Suppressor macrophage (primary cell): ENCODE measurements at regions not wholly inside any gene's neighbourhood (a gene's known extent, or its start where the extent isn't known, plus 50 kb on each side); places are given as distances from the start of the nearest gene placed in this dataset.

ENCODE experiments used
- DNase-seq, 4 experiments: peaks; one replicate each; pipeline ENCODE4 v3.0.0-alpha.2; 2020 to 2022

- DNase-seq, result no peak
Measured at GRCh38 chr21:16310176-16310575, 580.4 kb downstream of the USP25 start.

- DNase-seq, result no peak
Measured at GRCh38 chr21:16311229-16311628, 581.4 kb downstream of the USP25 start.

- DNase-seq, result no peak
Measured at GRCh38 chr21:16312321-16312720, 582.5 kb downstream of the USP25 start.

- no peak for DNase-seq
Measured at GRCh38 chr21:16315223-16315622, 585.4 kb downstream of the USP25 start.

GRCh38 chr21:16318651-16319300 is 589.0 kb downstream of the USP25 start:
- no peak for DNase-seq

- no peak for DNase-seq
Measured at GRCh38 chr21:16320110-16320509, 590.3 kb downstream of the USP25 start.

GRCh38 chr21:16322454-16322853 is 592.7 kb downstream of the USP25 start:
- DNase-seq, result no peak

GRCh38 chr21:16323596-16323995 is 593.8 kb downstream of the USP25 start:
- no peak for DNase-seq

- DNase-seq, result no peak
Measured at GRCh38 chr21:16324630-16325029, 594.8 kb downstream of the USP25 start.

GRCh38 chr21:16330082-16330907 is 600.5 kb downstream of the USP25 start:
- DNase-seq, result peak; percentile 51 to 85 (median 71)

- no peak for DNase-seq
Measured at GRCh38 chr21:16330908-16331268, 601.1 kb downstream of the USP25 start.

GRCh38 chr21:16337266-16337665 is 607.5 kb downstream of the USP25 start:
- no peak for DNase-seq

- no peak for DNase-seq
Measured at GRCh38 chr21:16342932-16343331, 613.1 kb downstream of the USP25 start.

- no peak for DNase-seq
Measured at GRCh38 chr21:16343776-16344175, 614.0 kb downstream of the USP25 start.

- no peak for DNase-seq
Measured at GRCh38 chr21:16345757-16346156, 616.0 kb downstream of the USP25 start.

GRCh38 chr21:16347223-16347622 is 617.4 kb downstream of the USP25 start:
- no peak for DNase-seq

GRCh38 chr21:16353764-16354163 is 624.0 kb downstream of the USP25 start:
- DNase-seq, result peak in 1 of 4 experiments; percentile 3

- DNase-seq, result no peak
Measured at GRCh38 chr21:16357994-16358393, 628.2 kb downstream of the USP25 start.

GRCh38 chr21:16358784-16359183 is 629.0 kb downstream of the USP25 start:
- DNase-seq, result no peak

GRCh38 chr21:16363100-16363499 is 633.3 kb downstream of the USP25 start:
- no peak for DNase-seq

GRCh38 chr21:16363518-16363917 is 633.7 kb downstream of the USP25 start:
- DNase-seq, result no peak

GRCh38 chr21:16366207-16366606 is 636.4 kb downstream of the USP25 start:
- DNase-seq, result no peak

- DNase-seq, result no peak
Measured at GRCh38 chr21:16367079-16367478, 637.3 kb downstream of the USP25 start.

- no peak for DNase-seq
Measured at GRCh38 chr21:16370186-16370585, 640.4 kb downstream of the USP25 start.
